ENCODE measurements at regions not wholly inside any gene's neighbourhood (a gene's known extent, or its start where the extent isn't known, plus 50 kb on each side); places are given as distances from the start of the nearest gene placed in this dataset.

DNA sequence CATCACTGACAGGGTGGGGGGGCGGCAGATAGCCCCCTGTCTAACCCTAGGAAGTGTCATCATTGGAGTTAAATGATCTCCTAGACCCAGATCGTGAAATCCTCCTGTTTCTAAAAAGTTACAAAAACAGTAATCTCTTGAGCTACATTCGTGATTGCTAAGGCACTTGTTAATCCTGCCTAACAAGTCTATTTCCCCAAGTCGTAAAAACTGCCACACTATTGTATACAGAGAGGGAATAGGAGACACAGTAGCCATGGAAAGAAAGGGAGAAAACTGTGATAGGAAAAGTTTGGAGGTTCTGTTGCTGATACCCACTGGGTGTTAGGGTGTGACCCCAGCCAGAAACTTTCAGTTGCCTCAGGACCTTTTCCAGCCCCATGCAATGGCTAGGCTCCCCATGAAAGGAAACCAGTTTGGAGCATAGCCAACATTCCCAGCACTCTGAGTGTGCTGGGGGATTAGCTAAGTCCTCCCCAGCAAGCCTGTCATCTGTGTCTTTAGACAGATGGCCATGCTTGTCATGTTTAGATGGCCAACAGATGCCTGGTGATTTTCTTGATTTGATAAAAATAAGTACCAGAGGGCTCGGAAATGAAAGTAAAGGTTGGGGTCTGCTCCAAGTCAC is 63.3 kb upstream of the ANXA10 start (continued):
- no peak for TF ChIP-seq ZNF677 (tag by site-specific recombination; IDR thresholded peaks at IDR 0.05)
- TF ChIP-seq, protein P1, sequence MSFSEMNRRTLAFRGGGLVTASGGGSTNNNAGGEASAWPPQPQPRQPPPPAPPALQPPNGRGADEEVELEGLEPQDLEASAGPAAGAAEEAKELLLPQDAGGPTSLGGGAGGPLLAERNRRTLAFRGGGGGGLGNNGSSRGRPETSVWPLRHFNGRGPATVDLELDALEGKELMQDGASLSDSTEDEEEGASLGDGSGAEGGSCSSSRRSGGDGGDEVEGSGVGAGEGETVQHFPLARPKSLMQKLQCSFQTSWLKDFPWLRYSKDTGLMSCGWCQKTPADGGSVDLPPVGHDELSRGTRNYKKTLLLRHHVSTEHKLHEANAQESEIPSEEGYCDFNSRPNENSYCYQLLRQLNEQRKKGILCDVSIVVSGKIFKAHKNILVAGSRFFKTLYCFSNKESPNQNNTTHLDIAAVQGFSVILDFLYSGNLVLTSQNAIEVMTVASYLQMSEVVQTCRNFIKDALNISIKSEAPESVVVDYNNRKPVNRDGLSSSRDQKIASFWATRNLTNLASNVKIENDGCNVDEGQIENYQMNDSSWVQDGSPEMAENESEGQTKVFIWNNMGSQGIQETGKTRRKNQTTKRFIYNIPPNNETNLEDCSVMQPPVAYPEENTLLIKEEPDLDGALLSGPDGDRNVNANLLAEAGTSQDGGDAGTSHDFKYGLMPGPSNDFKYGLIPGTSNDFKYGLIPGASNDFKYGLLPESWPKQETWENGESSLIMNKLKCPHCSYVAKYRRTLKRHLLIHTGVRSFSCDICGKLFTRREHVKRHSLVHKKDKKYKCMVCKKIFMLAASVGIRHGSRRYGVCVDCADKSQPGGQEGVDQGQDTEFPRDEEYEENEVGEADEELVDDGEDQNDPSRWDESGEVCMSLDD (tag by site-specific recombination; IDR thresholded peaks at IDR 0.05) = no peak

GRCh38 chr4:168037676-168038075 is 54.7 kb upstream of the ANXA10 start:
- H3K36me3 ChIP-seq (ENCODE audit: control insufficient read depth in 2 of 2, insufficient read depth in 1 of 2, low read length in 2 of 2) = no peaks in the 10 kb centered on the region
- H3K4me3 ChIP-seq (ENCODE audit: low read depth, low read length) = no peak overlapping the region
- H3K4me1 ChIP-seq (ENCODE audit: control insufficient read depth, insufficient read depth, low read length) = no peaks in the 10 kb centered on the region
- ChIA-PET POLR2A (no interaction called here), CTCF (interaction anchor here (0.6 kb wide), 1 partner anchor 117 kb away, joined by 3 read pairs; no protein-coding TSS in a partner anchor)
- H3K9me3 ChIP-seq (ENCODE audit: control insufficient read depth, insufficient read depth, low read depth, low read length) = no peaks in the 10 kb centered on the region
- TF ChIP-seq ATF2 (tag by site-specific recombination; IDR thresholded peaks at IDR 0.05; ENCODE audit: low read depth) = no peak
- TF ChIP-seq ZFP3 (tag by site-specific recombination; IDR thresholded peaks at IDR 0.05; ENCODE audit: low read depth) = no peak
- no peak for TF ChIP-seq ZNF548 (tag by site-specific recombination; IDR thresholded peaks at IDR 0.05)
- TF ChIP-seq ZNF174 (tag by site-specific recombination; IDR thresholded peaks at IDR 0.05) = no peak
- no peak for TF ChIP-seq ZNF324 (tag by site-specific recombination; IDR thresholded peaks at IDR 0.05)
- no peak for TF ChIP-seq ZNF777 (tag by site-specific recombination; IDR thresholded peaks at IDR 0.05; ENCODE audit: borderline replicate concordance)
- no peak for TF ChIP-seq ZNF175 (tag by site-specific recombination; IDR thresholded peaks at IDR 0.05)
- no peak overlapping the region for H3K27ac ChIP-seq (ENCODE audit: extremely low read depth, low read depth, low read length)

GRCh38 chr4:168039593-168039992 is 52.7 kb upstream of the ANXA10 start:
- H3K4me1 ChIP-seq (ENCODE audit: control insufficient read depth, insufficient read depth, low read length) = no peaks in the 10 kb centered on the region
- H3K27ac ChIP-seq (ENCODE audit: extremely low read depth, low read depth, low read length) = no peak overlapping the region
- H3K9me3 ChIP-seq (ENCODE audit: control insufficient read depth, insufficient read depth, low read depth, low read length) = no peaks in the 10 kb centered on the region
- ChIA-PET POLR2A (no interaction called here), CTCF (no interaction called here)
- H3K4me3 ChIP-seq (ENCODE audit: low read depth, low read length) = no peak overlapping the region
- no peak for TF ChIP-seq ZSCAN30 (tag by site-specific recombination; IDR thresholded peaks at IDR 0.05)
- TF ChIP-seq ZNF600 (tag by site-specific recombination; IDR thresholded peaks at IDR 0.05) = no peak
- no peak for TF ChIP-seq ZNF223 (tag by site-specific recombination; IDR thresholded peaks at IDR 0.05)
- no peak for TF ChIP-seq ATF2 (tag by site-specific recombination; IDR thresholded peaks at IDR 0.05; ENCODE audit: low read depth)
- no peak for TF ChIP-seq SCRT2 (tag by site-specific recombination; IDR thresholded peaks at IDR 0.05)
- TF ChIP-seq, protein P2, sequence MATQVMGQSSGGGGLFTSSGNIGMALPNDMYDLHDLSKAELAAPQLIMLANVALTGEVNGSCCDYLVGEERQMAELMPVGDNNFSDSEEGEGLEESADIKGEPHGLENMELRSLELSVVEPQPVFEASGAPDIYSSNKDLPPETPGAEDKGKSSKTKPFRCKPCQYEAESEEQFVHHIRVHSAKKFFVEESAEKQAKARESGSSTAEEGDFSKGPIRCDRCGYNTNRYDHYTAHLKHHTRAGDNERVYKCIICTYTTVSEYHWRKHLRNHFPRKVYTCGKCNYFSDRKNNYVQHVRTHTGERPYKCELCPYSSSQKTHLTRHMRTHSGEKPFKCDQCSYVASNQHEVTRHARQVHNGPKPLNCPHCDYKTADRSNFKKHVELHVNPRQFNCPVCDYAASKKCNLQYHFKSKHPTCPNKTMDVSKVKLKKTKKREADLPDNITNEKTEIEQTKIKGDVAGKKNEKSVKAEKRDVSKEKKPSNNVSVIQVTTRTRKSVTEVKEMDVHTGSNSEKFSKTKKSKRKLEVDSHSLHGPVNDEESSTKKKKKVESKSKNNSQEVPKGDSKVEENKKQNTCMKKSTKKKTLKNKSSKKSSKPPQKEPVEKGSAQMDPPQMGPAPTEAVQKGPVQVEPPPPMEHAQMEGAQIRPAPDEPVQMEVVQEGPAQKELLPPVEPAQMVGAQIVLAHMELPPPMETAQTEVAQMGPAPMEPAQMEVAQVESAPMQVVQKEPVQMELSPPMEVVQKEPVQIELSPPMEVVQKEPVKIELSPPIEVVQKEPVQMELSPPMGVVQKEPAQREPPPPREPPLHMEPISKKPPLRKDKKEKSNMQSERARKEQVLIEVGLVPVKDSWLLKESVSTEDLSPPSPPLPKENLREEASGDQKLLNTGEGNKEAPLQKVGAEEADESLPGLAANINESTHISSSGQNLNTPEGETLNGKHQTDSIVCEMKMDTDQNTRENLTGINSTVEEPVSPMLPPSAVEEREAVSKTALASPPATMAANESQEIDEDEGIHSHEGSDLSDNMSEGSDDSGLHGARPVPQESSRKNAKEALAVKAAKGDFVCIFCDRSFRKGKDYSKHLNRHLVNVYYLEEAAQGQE (tag by site-specific recombination; IDR thresholded peaks at IDR 0.05) = no peak
- TF ChIP-seq, protein P3, sequence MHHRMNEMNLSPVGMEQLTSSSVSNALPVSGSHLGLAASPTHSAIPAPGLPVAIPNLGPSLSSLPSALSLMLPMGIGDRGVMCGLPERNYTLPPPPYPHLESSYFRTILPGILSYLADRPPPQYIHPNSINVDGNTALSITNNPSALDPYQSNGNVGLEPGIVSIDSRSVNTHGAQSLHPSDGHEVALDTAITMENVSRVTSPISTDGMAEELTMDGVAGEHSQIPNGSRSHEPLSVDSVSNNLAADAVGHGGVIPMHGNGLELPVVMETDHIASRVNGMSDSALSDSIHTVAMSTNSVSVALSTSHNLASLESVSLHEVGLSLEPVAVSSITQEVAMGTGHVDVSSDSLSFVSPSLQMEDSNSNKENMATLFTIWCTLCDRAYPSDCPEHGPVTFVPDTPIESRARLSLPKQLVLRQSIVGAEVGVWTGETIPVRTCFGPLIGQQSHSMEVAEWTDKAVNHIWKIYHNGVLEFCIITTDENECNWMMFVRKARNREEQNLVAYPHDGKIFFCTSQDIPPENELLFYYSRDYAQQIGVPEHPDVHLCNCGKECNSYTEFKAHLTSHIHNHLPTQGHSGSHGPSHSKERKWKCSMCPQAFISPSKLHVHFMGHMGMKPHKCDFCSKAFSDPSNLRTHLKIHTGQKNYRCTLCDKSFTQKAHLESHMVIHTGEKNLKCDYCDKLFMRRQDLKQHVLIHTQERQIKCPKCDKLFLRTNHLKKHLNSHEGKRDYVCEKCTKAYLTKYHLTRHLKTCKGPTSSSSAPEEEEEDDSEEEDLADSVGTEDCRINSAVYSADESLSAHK (tag by site-specific recombination; IDR thresholded peaks at IDR 0.05) = no peak
- no peak for TF ChIP-seq ZNF777 (tag by site-specific recombination; IDR thresholded peaks at IDR 0.05; ENCODE audit: borderline replicate concordance)
- TF ChIP-seq ZBTB8A (tag by site-specific recombination; IDR thresholded peaks at IDR 0.05) = no peak
- TF ChIP-seq ZNF776 (tag by site-specific recombination; IDR thresholded peaks at IDR 0.05; ENCODE audit: borderline replicate concordance) = no peak
- TF ChIP-seq, protein P4, sequence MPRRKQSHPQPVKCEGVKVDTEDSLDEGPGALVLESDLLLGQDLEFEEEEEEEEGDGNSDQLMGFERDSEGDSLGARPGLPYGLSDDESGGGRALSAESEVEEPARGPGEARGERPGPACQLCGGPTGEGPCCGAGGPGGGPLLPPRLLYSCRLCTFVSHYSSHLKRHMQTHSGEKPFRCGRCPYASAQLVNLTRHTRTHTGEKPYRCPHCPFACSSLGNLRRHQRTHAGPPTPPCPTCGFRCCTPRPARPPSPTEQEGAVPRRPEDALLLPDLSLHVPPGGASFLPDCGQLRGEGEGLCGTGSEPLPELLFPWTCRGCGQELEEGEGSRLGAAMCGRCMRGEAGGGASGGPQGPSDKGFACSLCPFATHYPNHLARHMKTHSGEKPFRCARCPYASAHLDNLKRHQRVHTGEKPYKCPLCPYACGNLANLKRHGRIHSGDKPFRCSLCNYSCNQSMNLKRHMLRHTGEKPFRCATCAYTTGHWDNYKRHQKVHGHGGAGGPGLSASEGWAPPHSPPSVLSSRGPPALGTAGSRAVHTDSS (tag by site-specific recombination; IDR thresholded peaks at IDR 0.05) = no peak
- no peak for TF ChIP-seq ZNF610 (tag by site-specific recombination; IDR thresholded peaks at IDR 0.05; ENCODE audit: borderline replicate concordance)
- no peaks in the 10 kb centered on the region for H3K36me3 ChIP-seq (ENCODE audit: control insufficient read depth in 2 of 2, insufficient read depth in 1 of 2, low read length in 2 of 2)
